ENCODE measurements at regions not wholly inside any gene's neighbourhood (a gene's known extent, or its start where the extent isn't known, plus 50 kb on each side); places are given as distances from the start of the nearest gene placed in this dataset.

GRCh38 chr2:41870265-41870585, 177.6 kb upstream of the PKDCC start:
- no peak for DNase-seq

GRCh38 chr2:41871080-41871479, 176.7 kb upstream of the PKDCC start:
- no peak for DNase-seq

GRCh38 chr2:41872646-41873045, 175.2 kb upstream of the PKDCC start:
- no peak for DNase-seq

GRCh38 chr2:41873102-41874031, 174.5 kb upstream of the PKDCC start:
- DNase-seq, result no peak

GRCh38 chr2:41877114-41877678, 170.6 kb upstream of the PKDCC start:
- DNase-seq, result no peak

GRCh38 chr2:41878056-41878455, 169.8 kb upstream of the PKDCC start:
- DNase-seq, result no peak

GRCh38 chr2:41878716-41879234, 169.0 kb upstream of the PKDCC start:
- no peak for DNase-seq

GRCh38 chr2:41879235-41879916, 168.4 kb upstream of the PKDCC start:
- no peak for DNase-seq

- no peak for DNase-seq
Observed at GRCh38 chr2:41880561-41881243, 167.1 kb upstream of the PKDCC start.

GRCh38 chr2:41881249-41881648, 166.6 kb upstream of the PKDCC start:
- DNase-seq, result no peak

GRCh38 chr2:41884718-41885117, 163.1 kb upstream of the PKDCC start:
- DNase-seq, result no peak

GRCh38 chr2:41886145-41886664, 161.6 kb upstream of the PKDCC start:
- DNase-seq, result no peak

GRCh38 chr2:41886757-41887156, 161.1 kb upstream of the PKDCC start:
- no peak for DNase-seq

- no peak for DNase-seq
Observed at GRCh38 chr2:41890341-41890740, 157.5 kb upstream of the PKDCC start.

GRCh38 chr2:41892476-41892875, 155.3 kb upstream of the PKDCC start:
- DNase-seq, result no peak

GRCh38 chr2:41894563-41895333, 153.1 kb upstream of the PKDCC start:
- DNase-seq, result no peak

- no peak for DNase-seq
Observed at GRCh38 chr2:41895334-41895664, 152.5 kb upstream of the PKDCC start.

GRCh38 chr2:41896186-41896846, 151.5 kb upstream of the PKDCC start:
- peak; percentile 56 for DNase-seq

GRCh38 chr2:41899189-41899588, 148.6 kb upstream of the PKDCC start:
- DNase-seq, result no peak

GRCh38 chr2:41900101-41900577, 147.7 kb upstream of the PKDCC start:
- DNase-seq, result no peak

GRCh38 chr2:41902897-41903296, 144.9 kb upstream of the PKDCC start:
- DNase-seq, result no peak
